ENCODE measurements at regions not wholly inside any gene's neighbourhood (a gene's known extent, or its start where the extent isn't known, plus 50 kb on each side); places are given as distances from the start of the nearest gene placed in this dataset.

DNA sequence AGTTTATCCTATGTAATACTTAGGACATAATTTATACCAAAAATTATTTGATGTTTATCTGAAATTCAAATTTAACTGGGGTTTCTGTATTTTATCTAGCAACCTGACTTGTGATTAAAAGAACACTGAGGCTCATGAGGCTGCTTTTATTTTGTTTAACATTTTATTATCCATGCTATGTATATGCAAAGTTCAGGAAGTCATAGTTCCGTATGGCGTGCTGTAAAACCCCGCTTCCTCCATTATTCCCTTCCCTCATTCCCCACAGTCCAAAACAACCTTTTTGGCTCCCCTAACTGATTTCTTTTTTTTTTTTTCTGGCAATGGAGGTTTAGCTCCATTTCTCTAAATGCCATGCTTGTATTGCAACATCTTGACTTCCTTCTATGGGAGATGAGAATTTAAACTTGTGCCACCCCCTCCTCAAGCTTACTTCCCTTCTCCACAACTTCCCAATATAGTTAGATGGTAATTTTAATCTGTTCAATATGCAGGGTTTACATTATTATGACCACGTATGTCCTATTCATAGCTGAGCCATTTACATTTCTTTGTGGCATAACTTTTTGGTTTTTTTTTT lies 138.0 kb upstream of the DNAH14 start:
- TF ChIP-seq CTCF (IDR thresholded peaks at IDR 0.05; ENCODE audit: low read depth, low read length), result no peak
- no peak overlapping the region for H3K4me3 ChIP-seq (ENCODE audit: low read depth, low read length)

DNA sequence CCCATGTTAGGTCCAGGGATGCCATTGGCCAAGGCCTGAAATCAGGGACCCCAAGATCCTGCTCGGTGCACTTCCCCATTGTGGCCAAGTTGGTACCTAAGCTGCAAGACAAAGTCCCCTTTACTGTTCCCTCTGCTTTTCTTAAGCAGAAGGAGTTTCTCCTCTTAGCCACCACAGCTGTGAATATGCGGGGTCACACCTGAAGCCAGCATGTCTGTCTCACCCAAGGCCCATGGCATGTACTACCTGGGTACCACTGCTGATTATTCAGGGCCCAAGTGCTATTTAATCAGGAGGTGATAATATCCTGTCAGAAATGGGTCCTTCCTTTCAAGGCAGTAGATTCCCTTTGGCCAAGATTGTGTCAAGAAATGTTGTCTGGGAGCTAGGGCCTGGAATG lies 133.9 kb upstream of the DNAH14 start:
- no peak for TF ChIP-seq CTCF (IDR thresholded peaks at IDR 0.05; ENCODE audit: low read depth, low read length)

GRCh38 chr1:224799083-224799482 lies 130.4 kb upstream of the DNAH14 start:
- no peak overlapping the region for H3K4me3 ChIP-seq (ENCODE audit: low read depth, low read length)
- no peak for TF ChIP-seq CTCF (IDR thresholded peaks at IDR 0.05; ENCODE audit: low read depth, low read length)

More for the DNA sequence above, 133.9 kb upstream of the DNAH14 start:
- H3K4me3 ChIP-seq (ENCODE audit: low read depth, low read length), result no peak overlapping the region

DNA sequence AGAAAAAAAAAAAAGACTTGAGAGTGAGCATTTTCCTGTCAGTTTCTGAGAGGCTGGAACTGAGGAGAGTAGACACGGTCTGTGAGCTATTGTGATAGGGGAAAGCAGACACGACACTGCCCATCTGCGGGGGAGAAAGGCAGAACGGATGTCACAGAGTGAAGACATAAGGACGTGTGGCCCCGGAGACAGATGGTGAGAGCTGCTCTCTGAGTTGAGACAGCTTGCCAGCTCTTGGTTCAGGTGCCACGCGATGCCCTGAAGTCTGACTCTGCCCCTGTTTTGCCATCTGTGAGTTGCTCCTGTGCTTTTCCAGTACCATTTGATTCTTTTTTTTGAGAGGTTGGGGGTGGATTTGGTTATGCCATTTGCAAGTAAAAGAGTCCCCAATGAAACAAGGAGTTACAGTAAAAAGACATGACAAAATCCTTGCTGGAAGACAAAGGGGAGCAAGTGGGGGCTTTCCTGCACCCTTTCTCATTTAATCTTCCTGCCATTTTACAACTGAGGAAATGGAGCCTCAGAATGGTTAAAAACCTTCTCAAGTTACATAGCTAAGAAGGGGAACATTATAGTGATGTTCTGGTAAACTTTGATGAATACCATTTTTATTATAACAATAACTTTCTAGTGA lies 128.9 kb upstream of the DNAH14 start:
- TF ChIP-seq CTCF (IDR thresholded peaks at IDR 0.05; ENCODE audit: low read depth, low read length), result no peak
- H3K4me3 ChIP-seq (ENCODE audit: low read depth, low read length), result no peak overlapping the region

- TF ChIP-seq CTCF (IDR thresholded peaks at IDR 0.05; ENCODE audit: low read depth, low read length), result no peak
Measured at GRCh38 chr1:224801844-224802490, 127.5 kb upstream of the DNAH14 start.

DNA sequence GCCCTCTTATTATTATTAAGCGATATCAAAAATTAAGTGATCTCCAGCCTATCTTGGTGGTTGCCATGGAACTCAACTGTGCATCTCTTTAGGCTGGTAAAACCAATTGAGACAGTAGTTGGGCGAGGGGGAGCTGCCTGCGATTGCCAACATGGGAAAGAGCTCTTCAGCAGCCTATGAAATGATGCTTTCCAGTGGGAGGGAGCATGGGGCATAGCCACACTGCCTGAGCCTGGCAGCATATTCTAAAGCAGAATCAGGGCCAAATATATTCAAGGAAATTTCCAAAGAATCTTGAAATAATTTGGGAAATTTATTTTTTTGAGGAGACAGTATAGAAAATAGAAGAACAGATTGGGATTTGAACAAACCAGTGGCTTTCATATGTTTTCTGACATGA lies 126.9 kb upstream of the DNAH14 start:
- no peak overlapping the region for H3K4me3 ChIP-seq (ENCODE audit: low read depth, low read length)
- no peak for TF ChIP-seq CTCF (IDR thresholded peaks at IDR 0.05; ENCODE audit: low read depth, low read length)

More at GRCh38 chr1:224801844-224802490, 127.5 kb upstream of the DNAH14 start:
- H3K4me3 ChIP-seq (ENCODE audit: low read depth, low read length), result no peak overlapping the region

DNA sequence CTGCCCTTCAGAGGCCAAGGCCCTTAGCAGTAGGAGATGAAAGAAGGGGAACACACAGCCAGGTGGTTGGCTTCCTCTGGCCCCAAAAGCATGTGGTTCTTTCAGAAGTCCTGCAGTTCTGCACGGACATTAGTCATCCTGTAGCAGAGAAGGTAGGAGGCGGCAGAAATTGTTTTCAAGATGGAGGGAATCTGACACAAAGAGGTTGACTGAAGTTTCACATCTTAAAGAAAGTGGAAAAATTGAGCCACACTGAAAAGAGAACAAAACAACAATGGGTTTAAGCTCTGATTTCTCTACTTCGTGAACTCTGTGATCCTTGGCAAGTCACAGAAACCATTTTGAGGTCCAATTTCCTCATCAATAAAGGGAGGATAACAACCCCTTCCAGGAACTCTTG lies 125.3 kb upstream of the DNAH14 start:
- no peak for TF ChIP-seq CTCF (IDR thresholded peaks at IDR 0.05; ENCODE audit: low read depth, low read length)
- H3K4me3 ChIP-seq (ENCODE audit: low read depth, low read length), result no peak overlapping the region
